ENCODE measurements at regions not wholly inside any gene's neighbourhood (a gene's known extent, or its start where the extent isn't known, plus 50 kb on each side); places are given as distances from the start of the nearest gene placed in this dataset.

GRCh38 chr16:17589898-17590297 lies 119.1 kb upstream of the XYLT1 start:
- H3K27me3 ChIP-seq (ENCODE audit: control insufficient read depth, insufficient read depth, low read length) = no peaks in the 10 kb centered on the region
- no peak for TF ChIP-seq CTCF (IDR thresholded peaks at IDR 0.05; ENCODE audit: insufficient read depth, low read length, severe bottlenecking)
- DNase-seq (ENCODE audit: low read depth) = no peak
- H3K4me3 ChIP-seq (ENCODE audit: low read depth, low read length) = no peak overlapping the region
- H3K36me3 ChIP-seq (ENCODE audit: control insufficient read depth, insufficient read depth, low read length) = no peaks in the 10 kb centered on the region
- no peak for FAIRE-seq

- no peak overlapping the region for H3K4me3 ChIP-seq (ENCODE audit: low read depth, low read length)
- no peak for TF ChIP-seq CTCF (IDR thresholded peaks at IDR 0.05; ENCODE audit: insufficient read depth, low read length, severe bottlenecking)
- H3K36me3 ChIP-seq (ENCODE audit: control insufficient read depth, insufficient read depth, low read length) = no peaks in the 10 kb centered on the region
- no peak for FAIRE-seq
- peak; percentile 12 for DNase-seq (ENCODE audit: low read depth)
- no peaks in the 10 kb centered on the region for H3K27me3 ChIP-seq (ENCODE audit: control insufficient read depth, insufficient read depth, low read length)
Measured at GRCh38 chr16:17585449-17586074, 114.8 kb upstream of the XYLT1 start.

- H3K36me3 ChIP-seq (ENCODE audit: control insufficient read depth, insufficient read depth, low read length) = no peaks in the 10 kb centered on the region
- peak; percentile 23 for DNase-seq (ENCODE audit: low read depth)
- peak; percentile 55 for FAIRE-seq
- H3K4me3 ChIP-seq (ENCODE audit: low read depth, low read length) = no peak overlapping the region
- TF ChIP-seq CTCF (IDR thresholded peaks at IDR 0.05; ENCODE audit: insufficient read depth, low read length, severe bottlenecking) = peak; percentile 44
- no peaks in the 10 kb centered on the region for H3K27me3 ChIP-seq (ENCODE audit: control insufficient read depth, insufficient read depth, low read length)
Measured at GRCh38 chr16:17578981-17579874, 108.5 kb upstream of the XYLT1 start.

GRCh38 chr16:17574256-17574655 lies 103.5 kb upstream of the XYLT1 start:
- no peak overlapping the region for H3K4me3 ChIP-seq (ENCODE audit: low read depth, low read length)
- no peak for TF ChIP-seq CTCF (IDR thresholded peaks at IDR 0.05; ENCODE audit: insufficient read depth, low read length, severe bottlenecking)
- no peaks in the 10 kb centered on the region for H3K36me3 ChIP-seq (ENCODE audit: control insufficient read depth, insufficient read depth, low read length)
- no peak for DNase-seq (ENCODE audit: low read depth)
- no peaks in the 10 kb centered on the region for H3K27me3 ChIP-seq (ENCODE audit: control insufficient read depth, insufficient read depth, low read length)
- no peak for FAIRE-seq

- TF ChIP-seq CTCF (IDR thresholded peaks at IDR 0.05; ENCODE audit: insufficient read depth, low read length, severe bottlenecking) = no peak
- DNase-seq (ENCODE audit: low read depth) (no peak), FAIRE-seq (no peak)
- Histone ChIP-seq H3K36me3 (ENCODE audit: control insufficient read depth, insufficient read depth, low read length) (no peaks in the 10 kb centered on the region), H3K4me3 (ENCODE audit: low read depth, low read length) (no peak overlapping the region), H3K27me3 (ENCODE audit: control insufficient read depth, insufficient read depth, low read length) (no peaks in the 10 kb centered on the region)
Measured at GRCh38 chr16:17572145-17572544, 101.4 kb upstream of the XYLT1 start.
